Fibroblast of lung (primary cell): ENCODE measurements at regions not wholly inside any gene's neighbourhood (a gene's known extent, or its start where the extent isn't known, plus 50 kb on each side); places are given as distances from the start of the nearest gene placed in this dataset.

ENCODE experiments used
- DNase-seq, 2 donors: peaks; one replicate each; pipeline versions ENCODE4 v3.0.0 to v3.0.0-alpha.2; 2010; ENCODE audit warnings: low read depth in 2 of 2
- H2AFZ ChIP-seq: 2 replicates; pipeline ENCODE4 v1.5.1; 2012; ENCODE audit warnings: low read length, control low read depth, inconsistent platforms
- H3K27ac ChIP-seq: 2 replicates; pipeline ENCODE4 v1.5.1; 2011; ENCODE audit warnings: low read length, control low read depth; ENCODE audit not compliant: insufficient read depth
- H3K27me3 ChIP-seq: 2 replicates; pipeline ENCODE4 v1.5.1; 2011; ENCODE audit warnings: mild to moderate bottlenecking, low read length; ENCODE audit not compliant: control insufficient read depth, insufficient read depth
- H3K36me3 ChIP-seq: 2 replicates; pipeline ENCODE4 v1.5.1; 2011; ENCODE audit warnings: low read length; ENCODE audit not compliant: control insufficient read depth, insufficient read depth
- H3K4me1 ChIP-seq: 2 replicates; pipeline ENCODE4 v1.5.1; 2011; ENCODE audit warnings: low read length; ENCODE audit not compliant: control insufficient read depth, insufficient read depth; ENCODE audit errors: extremely low read depth
- H3K4me2 ChIP-seq: 2 replicates; pipeline ENCODE4 v1.5.1; 2011; ENCODE audit warnings: low read length, control low read depth; ENCODE audit not compliant: insufficient read depth; ENCODE audit errors: extremely low read depth
- H3K4me3 ChIP-seq, 4 experiments: fragments of 200-600 bp in 1 of 4; sonication (generic) in 1 of 4; replicated peaks in 1 of 4; 2 replicates each; pipeline ENCODE4 v1.5.1; 2011 to 2016; ENCODE audit warnings: low read length in 4 of 4, low read depth in 3 of 4, mild to moderate bottlenecking in 3 of 4, control low read depth in 2 of 4, inconsistent platforms in 1 of 4, mixed read lengths in 1 of 4; ENCODE audit not compliant: insufficient read depth in 1 of 4; ENCODE audit errors: control extremely low read depth in 1 of 4
- H3K79me2 ChIP-seq: 2 replicates; pipeline ENCODE4 v1.5.1; 2012; ENCODE audit warnings: mild to moderate bottlenecking, low read length, inconsistent platforms; ENCODE audit not compliant: control insufficient read depth, insufficient read depth
- H3K9ac ChIP-seq: 2 replicates; pipeline ENCODE4 v1.5.1; 2011; ENCODE audit warnings: mild to moderate bottlenecking, low read length, control low read depth; ENCODE audit not compliant: insufficient read depth
- H3K9me3 ChIP-seq: 2 replicates; pipeline ENCODE4 v1.5.1; 2012; ENCODE audit warnings: low read depth, low read length; ENCODE audit not compliant: control insufficient read depth, insufficient read depth
- H4K20me1 ChIP-seq: 2 replicates; pipeline ENCODE4 v1.5.1; 2011; ENCODE audit warnings: low read length; ENCODE audit not compliant: control insufficient read depth, insufficient read depth; ENCODE audit errors: extremely low read depth
- CTCF ChIP-seq, 2 donors: IDR thresholded peaks in 1 of 2; conservative IDR thresholded peaks in 1 of 2; 1 replicate in 1 of 2; 2 replicates in 1 of 2; pipeline ENCODE4 v1.5.1; 2011 to 2012; ENCODE audit warnings: low read length in 2 of 2, control low read depth in 1 of 2, inconsistent platforms in 1 of 2, low read depth in 1 of 2, mild to moderate bottlenecking in 1 of 2
- EZH2 ChIP-seq: IDR thresholded peaks from 2 replicates; pipeline ENCODE4 v1.5.1; 2012; ENCODE audit warnings: low read length, control low read depth, mild to moderate bottlenecking; ENCODE audit errors: missing control alignments

GRCh38 chr18:57970356-57971095, 73.5 kb upstream of the NEDD4L start:
- Histone ChIP-seq H2AFZ (no peak overlapping the region), H3K4me2 (no peak overlapping the region)

GRCh38 chr18:57969824-57970223, 74.2 kb upstream of the NEDD4L start:
- Histone ChIP-seq H2AFZ (no peak overlapping the region), H3K4me3 (no peak overlapping the region), H3K4me1 (no peaks in the 10 kb centered on the region), H3K36me3 (no peaks in the 10 kb centered on the region), H3K27ac (no peak overlapping the region), H3K9me3 (no peaks in the 10 kb centered on the region), H3K79me2 (no peaks in the 10 kb centered on the region), H3K4me2 (no peak overlapping the region), H3K9ac (no peak overlapping the region), H3K27me3 (peaks cover 2% of the 10 kb centered on the region), H4K20me1 (no peaks in the 10 kb centered on the region)
- no peak for DNase-seq
- TF ChIP-seq EZH2 (no peak), CTCF (conservative IDR thresholded peaks at IDR 0.05 in 1 of 2, IDR thresholded peaks at IDR 0.05 in 1 of 2; ENCODE audit: low read depth in 1 of 2, low read length in 2 of 2) (no peak)

More at GRCh38 chr18:57970356-57971095, 73.5 kb upstream of the NEDD4L start:
- Histone ChIP-seq H3K4me1 (no peaks in the 10 kb centered on the region), H3K27ac (no peak overlapping the region), H4K20me1 (no peaks in the 10 kb centered on the region), H3K27me3 (peaks cover 2% of the 10 kb centered on the region), H3K9ac (no peak overlapping the region), H3K79me2 (no peaks in the 10 kb centered on the region), H3K36me3 (no peaks in the 10 kb centered on the region), H3K4me3 (no peak overlapping the region), H3K9me3 (no peaks in the 10 kb centered on the region)
- DNase-seq, result no peak
- TF ChIP-seq EZH2 (no peak), CTCF (conservative IDR thresholded peaks at IDR 0.05 in 1 of 2, IDR thresholded peaks at IDR 0.05 in 1 of 2; ENCODE audit: low read depth in 1 of 2, low read length in 2 of 2) (peak; percentile 27 to 40)

- H2AFZ ChIP-seq, result no peak overlapping the region
- no peaks in the 10 kb centered on the region for H3K79me2 ChIP-seq
- no peak overlapping the region for H3K4me3 ChIP-seq
- no peaks in the 10 kb centered on the region for H3K4me1 ChIP-seq
- no peak overlapping the region for H3K9ac ChIP-seq
- no peaks in the 10 kb centered on the region for H4K20me1 ChIP-seq
- no peak for TF ChIP-seq CTCF (conservative IDR thresholded peaks at IDR 0.05 in 1 of 2, IDR thresholded peaks at IDR 0.05 in 1 of 2; ENCODE audit: low read depth in 1 of 2, low read length in 2 of 2)
- no peak for TF ChIP-seq EZH2
- H3K27ac ChIP-seq, result no peak overlapping the region
- H3K36me3 ChIP-seq, result no peaks in the 10 kb centered on the region
- no peaks in the 10 kb centered on the region for H3K9me3 ChIP-seq
- no peaks in the 10 kb centered on the region for H3K27me3 ChIP-seq
- DNase-seq, result no peak
- H3K4me2 ChIP-seq, result no peak overlapping the region
These were observed 78.8 kb upstream of the NEDD4L start for GRCh38 chr18:57965246-57965645.
